Stimulated activated naive CD8-positive, alpha-beta T cell treated with anti-CD3 and anti-CD28 coated beads, Interleukin-15, Interleukin-2, amounts not matched to agents 100 U/mL and 50 U/mL, for 24 hours (primary cell): ENCODE measurements at regions not wholly inside any gene's neighbourhood (a gene's known extent, or its start where the extent isn't known, plus 50 kb on each side); places are given as distances from the start of the nearest gene placed in this dataset.

Experiments used
- ATAC-seq: fragments of 150-1000 bp; cut with Tn5 transposase; one replicate; pipeline ENCODE4 v1.10.0; 2021
- DNase-seq: peaks from one replicate; pipeline ENCODE4 v3.0.0; 2021

DNA sequence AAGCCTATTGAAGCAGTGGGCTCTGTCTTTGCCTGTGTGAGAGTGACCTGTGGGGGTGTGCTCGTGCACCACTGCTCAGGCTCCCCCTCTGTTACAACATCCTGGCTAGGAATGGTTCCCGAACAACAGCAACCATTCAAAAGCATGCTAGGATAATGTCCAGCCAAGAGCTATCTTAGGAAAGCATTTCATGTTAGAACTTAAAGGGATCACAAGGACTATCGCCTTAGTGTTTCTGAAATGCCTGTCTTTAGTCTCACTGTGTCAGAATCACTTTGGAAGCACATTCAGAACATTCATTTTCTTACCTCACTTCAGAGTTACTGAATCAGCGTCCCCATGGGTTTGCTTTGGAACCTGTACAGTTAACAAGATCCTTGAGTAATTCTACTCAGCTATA is 134.9 kb upstream of the DSEL start:
- no peak for DNase-seq
- ATAC-seq, result no peak

DNA sequence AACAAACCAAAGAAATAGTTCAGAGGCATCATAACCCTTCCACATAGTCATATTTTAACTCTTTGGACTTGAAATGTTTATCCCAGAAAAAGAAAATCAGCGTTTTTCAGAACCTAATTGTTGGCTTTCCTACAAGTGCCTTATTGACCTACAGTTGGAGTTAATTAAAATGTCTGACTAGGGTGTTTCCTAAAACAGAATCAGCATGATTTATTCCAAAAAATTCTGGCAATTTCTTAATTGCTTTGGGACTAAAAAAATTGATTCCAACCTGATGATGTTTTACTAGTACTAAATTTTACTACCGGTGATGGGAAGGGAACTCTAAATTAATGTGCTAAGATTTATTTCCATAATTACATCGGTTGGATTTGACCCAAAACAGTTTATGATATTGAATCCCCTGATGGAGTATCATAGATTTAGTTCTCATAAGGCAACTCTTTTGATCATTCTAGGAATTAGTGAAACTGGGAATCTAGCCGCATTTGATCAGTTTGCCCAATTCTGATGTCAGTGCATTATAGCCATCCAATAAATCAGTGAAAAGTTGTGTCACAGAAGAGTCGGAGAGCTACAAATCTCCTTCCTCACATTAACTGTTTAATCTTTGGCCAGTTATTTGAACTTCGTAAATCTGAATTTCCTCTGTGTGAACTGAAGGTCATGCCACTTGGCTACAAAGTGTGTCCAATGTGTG is 134.3 kb upstream of the DSEL start:
- DNase-seq, result no peak
- ATAC-seq, result no peak

DNA sequence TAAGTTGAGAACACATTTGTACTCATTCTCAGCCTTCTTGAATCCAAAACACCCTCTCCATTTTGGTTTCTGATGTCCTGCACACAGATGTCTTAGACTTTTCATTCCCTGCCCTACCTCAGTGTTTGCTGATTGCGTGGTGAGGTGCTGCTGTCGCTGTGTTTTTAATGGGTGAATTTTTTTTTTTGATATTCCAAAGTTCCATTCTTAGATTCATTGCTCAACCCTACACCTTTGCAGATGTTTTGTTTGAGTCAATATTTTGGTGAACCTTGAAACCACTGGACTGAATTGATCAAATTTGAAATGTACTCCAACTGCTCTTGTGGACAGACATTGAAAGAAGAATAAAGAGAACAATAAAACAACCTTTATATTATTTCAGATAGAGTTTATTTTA is 130.4 kb upstream of the DSEL start:
- DNase-seq, result no peak
- no peak for ATAC-seq

DNA sequence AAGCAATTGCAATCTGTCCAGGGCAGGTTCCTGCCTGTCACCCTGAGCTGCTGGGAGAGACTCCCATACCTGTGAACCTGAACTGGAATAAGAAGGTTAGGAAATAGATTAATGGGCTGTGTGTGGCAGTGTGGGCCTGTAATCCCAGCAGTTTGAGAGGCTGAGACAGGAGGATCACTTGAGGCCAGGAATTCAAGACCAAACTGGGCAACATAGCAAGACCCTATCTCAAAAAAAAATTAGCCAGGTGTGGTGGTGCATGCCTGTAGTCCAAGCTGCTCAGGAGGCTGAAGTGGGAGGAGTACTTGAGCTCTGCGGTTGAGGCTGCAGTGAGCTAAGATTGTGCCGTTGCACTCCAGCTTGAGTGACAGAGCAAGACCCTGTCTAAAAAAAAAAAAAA is 127.7 kb upstream of the DSEL start:
- no peak for ATAC-seq
- no peak for DNase-seq

DNA sequence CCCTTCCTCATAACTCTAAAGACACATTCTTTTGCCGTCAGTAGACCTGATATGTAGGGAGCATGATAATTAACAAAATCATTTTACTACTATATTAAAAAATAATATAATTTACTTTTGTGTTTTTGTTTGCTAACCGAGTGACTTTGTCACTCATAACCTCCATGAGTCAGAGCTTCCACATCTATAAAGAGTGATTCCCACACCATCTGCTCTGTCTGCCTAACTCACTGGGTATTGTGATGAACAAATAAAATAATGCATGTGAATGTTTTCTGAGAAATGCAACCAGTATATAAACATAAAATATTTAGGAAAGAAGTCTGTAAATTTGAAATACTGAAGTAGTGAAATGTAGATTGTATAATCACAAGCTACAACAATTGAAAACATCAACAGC is 123.4 kb upstream of the DSEL start:
- ATAC-seq (no peak), DNase-seq (no peak)

DNA sequence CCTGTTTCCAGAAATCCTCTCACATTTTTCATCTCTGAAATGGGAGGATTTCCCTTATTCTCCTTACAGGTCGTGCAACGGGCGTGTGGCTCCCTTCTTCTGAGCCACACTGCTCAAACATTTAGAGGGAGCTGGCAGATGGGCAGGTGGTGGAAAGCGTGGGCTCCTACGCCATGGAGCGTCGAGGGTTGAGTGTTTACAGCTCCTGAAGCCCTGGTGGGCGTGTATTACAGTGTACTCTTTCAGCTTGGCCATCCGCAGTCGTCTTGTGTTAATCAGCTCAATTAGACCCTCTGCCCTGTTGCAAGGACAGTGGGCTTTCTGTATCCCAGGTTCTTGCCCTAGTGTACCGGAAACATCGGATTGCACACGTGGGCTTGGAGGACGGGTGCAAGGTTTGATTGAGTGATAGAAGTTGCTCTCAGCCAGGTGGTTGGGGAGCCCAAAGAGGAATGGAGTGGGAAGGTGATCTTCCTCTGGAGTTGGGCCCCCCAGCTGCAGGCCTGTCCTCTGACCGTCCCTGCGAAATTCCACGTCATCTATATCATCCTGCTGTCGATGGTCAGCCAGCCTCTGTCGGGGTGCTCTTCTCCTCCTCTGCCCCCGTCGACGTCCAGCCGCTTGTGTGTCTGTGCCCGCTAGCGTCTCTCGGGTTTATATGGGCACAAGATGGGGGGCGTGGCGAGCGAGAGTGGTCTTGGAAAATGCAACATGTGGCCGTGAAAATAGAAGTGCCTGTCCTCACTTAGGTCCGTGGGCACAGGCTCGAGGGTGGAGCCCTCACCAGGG is 120.3 kb upstream of the DSEL start:
- DNase-seq (no peak), ATAC-seq (no peak)

DNA sequence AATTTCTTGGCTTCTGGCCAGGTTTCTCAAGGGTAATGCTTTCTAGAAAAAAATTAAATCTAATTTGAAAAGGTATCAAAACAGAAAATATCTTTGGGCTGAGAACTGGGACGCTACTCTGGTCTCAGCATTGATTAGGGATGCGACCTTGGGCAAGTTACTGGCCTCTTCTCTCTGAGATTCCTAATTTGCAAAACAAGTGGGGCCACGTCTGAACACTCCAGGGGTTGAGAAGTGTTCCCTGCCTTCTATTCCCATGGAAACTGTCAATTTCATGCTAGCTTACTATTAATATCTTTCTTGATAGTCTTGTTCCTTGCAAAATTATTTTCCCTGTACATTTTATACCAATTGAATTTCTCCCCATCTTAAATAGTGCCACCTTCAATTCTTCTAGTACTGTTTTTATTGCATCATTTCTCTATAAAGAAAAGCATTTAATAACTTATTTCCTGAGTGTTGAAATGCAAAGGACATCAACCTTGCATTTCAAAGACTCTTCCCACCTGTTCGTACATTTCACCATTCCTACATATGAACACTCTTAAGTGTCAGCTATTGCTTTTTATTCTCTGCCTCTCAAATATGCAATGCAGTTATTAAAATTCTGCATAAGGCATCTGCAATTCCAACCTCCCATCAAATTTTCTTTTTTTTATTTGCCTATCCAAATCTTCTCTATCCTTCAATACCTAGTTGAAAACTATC is 118.3 kb upstream of the DSEL start:
- ATAC-seq, result no peak
- no peak for DNase-seq

DNA sequence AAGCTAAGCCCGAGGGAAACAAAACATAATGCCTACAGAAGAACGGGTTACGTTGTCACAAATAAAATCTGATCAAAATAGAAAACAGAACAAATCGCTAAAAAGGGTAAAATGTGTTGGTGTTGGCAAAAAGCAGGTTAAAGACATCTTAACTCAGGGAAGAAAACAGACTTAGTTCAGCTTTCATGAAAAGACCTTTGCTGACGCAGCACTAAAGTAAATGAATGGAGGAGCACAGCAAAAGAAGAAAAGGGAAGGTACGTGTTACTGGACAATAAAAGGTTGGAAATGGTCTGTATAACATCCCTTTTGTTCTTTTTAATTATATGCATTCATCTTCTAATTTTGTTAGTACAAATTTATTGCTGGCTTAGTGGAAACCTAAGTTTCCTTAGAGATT is 117.4 kb upstream of the DSEL start:
- DNase-seq (no peak), ATAC-seq (no peak)

DNA sequence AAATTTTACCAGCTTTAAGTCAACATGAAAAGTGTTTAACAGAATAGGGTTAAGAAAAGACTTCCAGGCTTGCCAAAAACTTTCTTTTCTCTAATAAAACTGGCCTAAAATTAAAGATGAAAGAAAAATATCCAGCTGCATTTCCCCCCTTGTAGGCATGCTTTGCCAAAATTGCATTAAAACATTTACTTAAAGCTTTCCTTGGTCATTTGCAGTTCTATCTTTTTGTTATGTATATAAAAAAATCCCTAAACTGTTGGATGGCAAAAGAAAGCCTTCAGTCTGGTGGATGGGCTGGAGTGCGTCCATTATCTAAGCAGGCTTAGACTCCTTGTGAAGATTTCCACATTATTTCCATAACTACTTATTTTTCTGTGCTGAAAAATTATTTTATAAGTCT is 105.4 kb upstream of the DSEL start:
- no peak for DNase-seq
- no peak for ATAC-seq

DNA sequence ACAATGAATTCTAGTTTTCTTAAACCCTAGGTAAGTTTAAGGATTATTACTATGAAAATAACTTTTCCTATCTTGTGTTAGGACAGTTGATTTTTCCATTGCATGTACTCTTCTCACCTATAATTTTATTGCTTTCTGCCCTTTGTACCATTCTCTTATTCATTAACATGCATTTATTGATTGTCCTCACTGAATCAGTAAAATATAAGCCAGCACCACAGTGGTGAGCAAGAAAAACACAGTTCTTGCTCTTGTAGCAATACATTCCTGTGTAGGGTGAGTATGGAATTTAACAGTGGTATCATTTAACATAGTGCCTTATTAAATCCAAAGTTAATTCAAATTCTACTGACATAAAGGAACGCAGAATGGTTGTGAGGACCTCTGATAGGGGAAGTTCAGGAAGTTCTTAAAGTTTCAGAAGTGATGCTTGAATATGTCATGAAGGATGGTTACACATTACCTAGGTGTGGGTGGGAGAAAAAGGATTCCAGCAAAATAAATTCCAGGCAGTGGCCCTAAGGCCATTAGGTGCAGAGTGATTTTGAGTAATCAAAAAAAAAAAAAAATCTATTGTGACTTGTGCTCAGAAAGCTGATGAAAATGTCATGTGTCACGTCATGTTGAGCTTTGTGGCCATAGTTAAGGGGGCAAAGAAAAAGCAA is 104.7 kb upstream of the DSEL start:
- ATAC-seq, result no peak

DNA sequence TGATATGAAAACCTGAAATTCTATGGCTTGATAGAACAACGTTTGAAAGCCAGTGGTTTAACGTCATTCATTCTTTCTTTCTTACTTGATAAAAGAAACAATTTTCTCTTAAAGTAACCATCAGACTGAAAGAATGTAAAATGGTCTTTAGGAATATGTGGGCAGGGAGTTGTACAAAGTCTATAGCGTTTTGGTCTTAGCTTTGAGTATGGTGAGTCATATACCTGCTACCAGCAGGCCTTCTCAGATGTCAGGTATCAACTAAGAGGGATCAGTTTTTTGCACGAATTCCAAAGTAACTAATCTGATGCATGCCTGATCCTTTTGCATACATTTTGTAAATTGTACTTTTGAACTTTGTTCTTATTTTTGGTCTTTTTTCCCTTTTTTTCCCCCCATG is 101.5 kb upstream of the DSEL start:
- ATAC-seq, result no peak
- no peak for DNase-seq

More for the DNA sequence above, 104.7 kb upstream of the DSEL start:
- no peak for DNase-seq

DNA sequence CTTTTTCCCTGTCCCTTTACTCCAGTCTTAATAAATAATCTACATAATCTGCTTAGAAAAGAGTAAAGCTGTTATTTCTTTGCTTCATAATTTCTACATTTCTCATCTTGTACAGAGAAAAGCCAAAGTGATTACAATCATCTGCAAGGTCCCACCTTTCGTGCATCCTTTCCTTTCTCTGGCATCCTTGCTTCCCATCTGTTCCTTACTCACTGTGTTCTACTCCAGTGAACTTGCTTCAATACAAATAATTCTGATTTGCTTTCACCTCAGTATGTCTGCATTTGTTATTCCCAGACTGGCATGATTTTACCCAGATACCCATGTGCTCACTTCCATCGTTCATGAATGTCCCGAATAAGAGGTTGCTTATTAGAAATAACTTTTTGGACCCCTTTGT is 99.4 kb upstream of the DSEL start:
- DNase-seq (no peak), ATAC-seq (no peak)

DNA sequence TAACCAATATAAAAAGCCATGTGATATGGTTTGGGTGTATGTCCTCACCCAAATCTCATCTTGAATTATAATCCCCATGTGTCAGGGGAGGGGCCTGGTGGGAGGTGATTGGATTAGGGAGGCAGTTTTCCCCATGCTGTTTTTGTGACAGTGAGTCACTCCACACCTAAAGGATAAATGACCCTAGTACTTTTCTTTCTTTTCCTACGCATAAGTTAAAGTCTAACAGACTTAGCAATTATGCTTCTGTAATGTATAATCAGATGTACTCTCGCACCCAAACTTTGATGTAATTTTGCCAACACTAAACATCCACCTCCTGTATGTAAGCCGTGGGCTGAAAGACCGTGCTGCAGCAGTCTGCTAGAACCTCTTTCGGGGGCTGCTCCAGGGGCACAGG is 97.2 kb upstream of the DSEL start:
- ATAC-seq, result no peak
- DNase-seq, result no peak

DNA sequence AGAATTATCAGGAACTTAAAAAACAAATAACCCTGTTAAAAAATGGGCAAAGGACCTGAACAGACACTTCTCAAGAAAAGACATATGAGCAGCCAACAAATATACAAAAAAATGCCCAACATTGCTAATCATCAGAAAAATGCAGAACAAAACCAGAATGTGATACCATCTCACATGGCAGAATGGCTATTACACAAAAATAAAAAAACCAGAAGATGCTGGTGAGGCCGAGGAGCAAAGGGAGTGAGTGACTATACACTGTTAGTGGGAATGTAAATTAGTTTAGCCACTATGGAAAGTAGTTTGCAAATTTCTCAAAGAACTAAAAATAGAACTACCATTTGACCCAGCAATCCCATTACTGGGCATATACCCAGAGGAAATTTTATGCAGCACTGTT is 95.8 kb upstream of the DSEL start:
- ATAC-seq, result no peak
- DNase-seq, result no peak

DNA sequence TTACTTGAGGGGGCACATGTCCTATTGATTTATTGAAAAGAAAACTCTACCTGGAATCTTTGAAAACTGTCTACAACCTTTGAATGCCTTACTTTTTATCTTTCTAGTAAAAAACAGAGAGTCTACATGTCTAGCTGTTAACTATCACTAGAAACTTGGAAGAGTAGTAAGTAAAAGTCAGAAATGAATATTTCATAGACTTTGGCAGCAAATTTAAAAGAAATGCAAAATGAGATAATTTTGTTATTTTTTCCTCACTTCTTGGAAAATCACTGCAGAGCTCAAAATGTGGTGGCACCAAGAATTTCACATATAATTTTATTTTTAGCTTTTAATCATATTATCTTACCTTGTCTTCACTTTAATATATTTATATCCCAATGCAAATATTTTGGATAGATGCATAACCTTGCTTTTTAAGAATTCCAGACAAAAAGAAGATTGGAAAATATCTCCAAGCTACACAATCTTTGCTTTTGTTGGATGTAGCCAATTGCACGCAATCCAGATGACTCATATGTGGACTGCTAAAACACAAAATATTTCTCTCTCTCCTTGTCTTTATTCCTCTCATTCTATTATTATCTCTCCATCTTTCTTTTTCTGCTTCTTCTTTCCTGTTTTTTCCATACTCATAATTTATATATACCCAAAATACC is 92.2 kb upstream of the DSEL start:
- no peak for ATAC-seq
- DNase-seq, result no peak

DNA sequence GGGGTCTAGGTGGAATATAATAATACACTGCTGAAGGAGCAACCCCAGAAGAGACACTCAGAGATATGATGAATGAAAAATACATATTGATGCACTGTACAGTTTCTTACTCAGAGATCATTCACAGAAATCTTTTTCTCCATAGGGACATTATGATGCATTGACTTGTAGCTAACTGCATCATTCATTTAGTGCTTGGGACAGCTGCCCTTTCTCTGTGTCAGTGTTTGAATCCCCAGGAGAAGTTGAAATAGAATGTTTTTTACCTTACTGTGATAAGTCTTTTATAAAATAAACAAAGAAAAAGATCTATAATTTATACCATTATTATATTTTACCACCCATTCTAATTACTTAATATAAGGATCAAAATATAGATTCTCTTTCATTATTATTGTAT is 91.7 kb upstream of the DSEL start:
- no peak for DNase-seq

DNA sequence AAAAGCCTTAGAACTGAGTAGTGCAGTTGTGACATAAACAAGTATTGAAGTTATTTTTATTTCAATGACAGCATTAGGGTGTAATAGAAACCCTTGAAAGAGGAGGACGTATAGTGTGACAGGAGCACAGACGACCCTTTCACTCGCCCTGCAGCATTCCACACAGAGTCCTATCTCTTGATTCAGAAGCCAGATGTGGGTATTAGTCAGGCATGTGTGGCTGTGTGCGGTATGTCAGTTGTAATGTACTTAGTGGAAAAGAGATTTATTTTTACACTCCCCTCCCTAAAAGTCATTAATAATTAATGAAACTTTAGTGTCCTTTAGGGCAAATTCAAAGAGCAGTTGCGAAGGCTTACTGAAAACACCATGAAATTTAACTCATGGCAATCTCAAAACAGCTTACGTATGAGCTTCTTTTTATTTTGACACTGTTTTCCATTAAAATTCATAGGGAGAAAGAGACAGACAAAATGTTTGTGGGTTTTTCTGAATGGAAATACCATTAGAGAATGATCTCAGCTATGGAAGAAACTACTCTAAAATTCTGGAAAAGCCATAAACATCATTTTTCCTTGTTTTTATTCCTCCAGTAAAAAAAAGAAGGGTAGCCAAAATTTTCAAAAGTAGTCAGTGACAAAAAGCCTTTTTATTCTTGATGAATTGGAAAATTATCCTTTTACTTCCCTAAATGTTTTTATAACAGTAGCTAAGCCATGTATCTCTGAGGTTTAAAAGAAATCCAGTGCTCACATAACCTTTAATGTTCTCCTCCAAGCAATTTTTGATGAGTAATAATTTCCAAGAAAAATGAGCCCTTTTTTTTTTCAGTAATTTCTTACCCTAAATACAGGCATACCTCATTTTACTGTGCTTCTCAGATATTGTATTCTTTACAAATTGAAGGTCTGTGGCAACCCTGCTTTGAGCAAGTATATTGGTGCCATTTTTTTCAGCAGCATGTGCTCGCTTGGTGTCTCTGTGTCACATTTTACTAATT is 84.0 kb upstream of the DSEL start:
- no peak for ATAC-seq
- no peak for DNase-seq

More for the DNA sequence above, 91.7 kb upstream of the DSEL start:
- ATAC-seq, result no peak

DNA sequence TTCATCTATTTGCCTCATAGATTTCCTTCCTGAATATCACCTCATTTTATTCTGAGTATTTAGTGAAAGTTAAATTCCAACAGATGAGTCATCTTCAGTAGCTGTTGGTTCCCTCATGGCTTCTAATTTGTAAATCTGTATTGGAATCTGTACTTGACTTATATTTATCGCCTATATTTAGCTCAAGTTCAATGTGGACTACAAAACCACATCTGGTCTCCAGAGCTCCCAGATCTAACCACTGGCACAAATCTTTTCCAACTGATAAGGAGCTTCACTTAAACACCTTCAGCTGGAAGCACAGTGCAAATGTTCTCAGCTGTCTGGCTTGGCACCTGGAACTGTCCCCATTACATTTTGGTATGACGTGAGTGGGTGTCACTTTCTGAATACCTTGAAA is 82.8 kb upstream of the DSEL start:
- DNase-seq (no peak), ATAC-seq (no peak)

DNA sequence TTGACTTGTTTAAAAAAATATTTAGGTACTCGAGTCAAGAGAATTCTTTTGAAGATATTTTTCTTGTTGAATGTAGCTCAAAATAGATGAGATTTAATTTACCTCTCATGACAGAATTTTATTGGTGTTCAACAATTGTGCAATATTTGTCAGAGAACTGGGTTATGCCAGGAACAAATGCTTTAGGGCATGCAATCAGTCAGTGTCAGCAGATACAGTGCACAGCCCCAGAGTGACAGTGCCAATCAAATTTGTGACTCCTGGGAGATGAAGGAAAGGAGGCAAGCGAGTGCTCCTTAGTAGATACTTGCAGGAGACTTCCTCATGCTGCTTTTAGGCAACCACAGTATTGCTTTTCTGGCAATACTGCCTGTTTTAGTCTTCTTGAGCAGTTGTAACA is 81.2 kb upstream of the DSEL start:
- ATAC-seq, result no peak

DNA sequence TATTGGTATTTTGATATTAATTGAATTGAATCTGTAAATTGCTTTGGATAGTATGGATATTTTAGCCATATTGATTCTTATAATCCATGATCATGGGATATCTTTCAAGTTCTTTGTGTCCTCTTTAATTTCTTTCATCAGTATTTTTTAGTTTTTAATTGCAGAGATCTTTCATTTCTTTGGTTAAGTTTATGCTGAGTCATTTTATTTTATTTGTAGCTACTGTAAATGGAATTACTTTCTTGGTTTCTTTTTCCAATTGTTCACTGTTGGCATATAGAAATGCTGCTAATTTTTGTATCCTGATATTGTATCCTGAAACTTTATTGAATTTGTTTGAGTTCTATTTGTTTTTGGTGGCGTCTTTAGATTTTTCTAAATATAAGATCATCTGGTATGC is 79.5 kb upstream of the DSEL start:
- ATAC-seq (no peak), DNase-seq (no peak)

More for the DNA sequence above, 81.2 kb upstream of the DSEL start:
- no peak for DNase-seq

DNA sequence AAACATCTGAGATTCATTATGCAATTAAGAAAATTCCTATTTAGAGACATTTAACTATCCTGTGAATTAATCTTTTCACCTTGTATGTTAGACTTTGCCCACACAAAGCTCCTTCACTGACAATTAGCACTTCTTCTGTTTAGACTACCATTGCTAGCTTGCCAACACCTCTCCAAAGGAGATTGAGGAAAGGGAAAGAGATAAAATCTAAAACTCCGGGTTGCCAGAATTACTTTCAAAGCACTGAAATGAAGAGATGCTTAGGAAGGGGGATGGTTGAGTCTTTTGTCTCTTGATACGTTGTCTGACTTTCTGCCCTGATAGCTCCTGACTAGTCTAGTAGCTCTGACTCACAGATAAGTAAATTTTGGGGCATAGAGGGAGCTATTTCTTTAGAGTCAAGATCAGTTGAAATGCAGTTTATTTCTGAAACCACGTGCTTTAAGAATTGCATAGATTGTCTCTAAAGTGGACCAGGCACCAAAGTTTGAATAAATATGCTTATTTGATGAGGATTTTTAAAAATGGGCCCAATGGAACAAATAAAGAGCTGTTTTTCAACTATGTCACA is 74.1 kb upstream of the DSEL start:
- ATAC-seq (no peak), DNase-seq (no peak)
